ENCODE measurements at regions not wholly inside any gene's neighbourhood (a gene's known extent, or its start where the extent isn't known, plus 50 kb on each side); places are given as distances from the start of the nearest gene placed in this dataset.

GRCh38 chr6:23478312-23478711 lies 647.7 kb upstream of the NRSN1 start:
- Histone ChIP-seq H3K18ac (ENCODE audit: low read depth, low read length) (no peak overlapping the region), H3K9me3 (ENCODE audit: control insufficient read depth, insufficient read depth, low read length) (no peaks in the 10 kb centered on the region; the same call in 1 of the 2 replicates), H4K8ac (ENCODE audit: low read depth in 2 of 2, low read length in 2 of 2) (no peak overlapping the region), H3K14ac (replicated peaks; ENCODE audit: low read depth, low read length) (no peak overlapping the region), H2BK120ac (ENCODE audit: low read depth, low read length) (no peak overlapping the region), H3K4me3 (ENCODE audit: insufficient read depth, low read depth, low read length) (no peak overlapping the region), H2BK20ac (ENCODE audit: low read depth, low read length) (no peak overlapping the region), H4K20me1 (ENCODE audit: insufficient read depth, low read length) (no peaks in the 10 kb centered on the region), H3K4me1 (ENCODE audit: control insufficient read depth, insufficient read depth, low read length) (no peaks in the 10 kb centered on the region), H2AFZ (replicated peaks; ENCODE audit: low read length, poor library complexity) (no peak overlapping the region), H3K4ac (ENCODE audit: low read depth, low read length) (no peak overlapping the region), H3K56ac (ENCODE audit: extremely low read depth, insufficient read depth, low read length) (no peak overlapping the region), H3K27me3 (ENCODE audit: control insufficient read depth, insufficient read depth, low read length) (no peaks in the 10 kb centered on the region), H2BK5ac (ENCODE audit: low read depth, low read length, poor library complexity, severe bottlenecking) (no peak overlapping the region), H3K4me2 (ENCODE audit: low read depth, low read length) (no peak overlapping the region), H3K9ac (ENCODE audit: low read depth, low read length) (no peak overlapping the region), H3K27ac (ENCODE audit: insufficient read depth, low read length) (no peak overlapping the region), H3K23ac (ENCODE audit: low read depth, low read length) (no peak overlapping the region), H4K91ac (ENCODE audit: insufficient read depth, low read depth, low read length) (no peak overlapping the region), H2AK5ac (ENCODE audit: low read depth, low read length) (no peak overlapping the region), H2AK9ac (replicated peaks; ENCODE audit: low read depth, low read length, poor library complexity) (no peak overlapping the region), H3K36me3 (ENCODE audit: control insufficient read depth, insufficient read depth, low read length) (no peaks in the 10 kb centered on the region), H3K9me1 (ENCODE audit: insufficient read depth, low read length) (no peaks in the 10 kb centered on the region), H3K79me1 (ENCODE audit: low read depth in 1 of 2, low read length in 2 of 2) (no peaks in the 10 kb centered on the region), H4K5ac (ENCODE audit: low read depth, low read length) (no peak overlapping the region), H2BK15ac (ENCODE audit: low read depth, low read length) (no peak overlapping the region)
- no peak for DNase-seq
- intact Hi-C loops (cut with micrococcal nuclease) = loop anchor here (10.0 kb wide), 1 partner anchor 136 kb away; no protein-coding TSS in a partner anchor
- ChIA-PET CTCF (no interaction called here), POLR2A (ENCODE audit: unreplicated experiment) (no interaction called here)
- no CpG with 5 or more reads among the region's 2 CpGs for WGBS, 2 experiments (ENCODE audit: extremely low coverage in 2 of 2, insufficient read length in 1 of 2)
- TF ChIP-seq FOS (IDR thresholded peaks at IDR 0.05; ENCODE audit: low read depth, low read length) (no peak), RCOR1 (IDR thresholded peaks at IDR 0.05; ENCODE audit: insufficient replicate concordance, low read length) (no peak), MAFK (IDR thresholded peaks at IDR 0.05; ENCODE audit: low read depth, low read length) (no peak), NFE2L2 (IDR thresholded peaks at IDR 0.05; ENCODE audit: low read depth, low read length) (no peak), RFX5 (IDR thresholded peaks at IDR 0.05; ENCODE audit: low read depth, low read length) (no peak), RAD21 (IDR thresholded peaks at IDR 0.05; ENCODE audit: low read length) (no peak), MXI1 (IDR thresholded peaks at IDR 0.05; ENCODE audit: borderline replicate concordance, low read depth, low read length) (no peak), SMC3 (IDR thresholded peaks at IDR 0.05; ENCODE audit: low read depth, low read length) (no peak), CEBPB (IDR thresholded peaks at IDR 0.05; ENCODE audit: low read depth, low read length) (no peak), ELK1 (IDR thresholded peaks at IDR 0.05; ENCODE audit: borderline replicate concordance, low read depth, low read length) (no peak), POLR2A (IDR thresholded peaks at IDR 0.05; ENCODE audit: low read depth, low read length) (no peak), MAZ (IDR thresholded peaks at IDR 0.05; ENCODE audit: borderline replicate concordance, low read depth, low read length) (no peak), CTCF (conservative IDR thresholded peaks at IDR 0.05; ENCODE audit: low read depth, low read length) (no peak), BHLHE40 (IDR thresholded peaks at IDR 0.05; ENCODE audit: low read depth, low read length) (no peak)
- TF ChIP-seq, protein P1, sequence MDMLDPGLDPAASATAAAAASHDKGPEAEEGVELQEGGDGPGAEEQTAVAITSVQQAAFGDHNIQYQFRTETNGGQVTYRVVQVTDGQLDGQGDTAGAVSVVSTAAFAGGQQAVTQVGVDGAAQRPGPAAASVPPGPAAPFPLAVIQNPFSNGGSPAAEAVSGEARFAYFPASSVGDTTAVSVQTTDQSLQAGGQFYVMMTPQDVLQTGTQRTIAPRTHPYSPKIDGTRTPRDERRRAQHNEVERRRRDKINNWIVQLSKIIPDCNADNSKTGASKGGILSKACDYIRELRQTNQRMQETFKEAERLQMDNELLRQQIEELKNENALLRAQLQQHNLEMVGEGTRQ (IDR thresholded peaks at IDR 0.05; ENCODE audit: low read depth, low read length) = no peak
- BruUV-seq (replicated peaks) = no TSS peak
- dilution Hi-C loops (cut with HindIII; ENCODE audit: low sequenced_read_pairs, unreplicated experiment) = no loop called here
- in situ Hi-C loops (cut with MboI; ENCODE audit: low sequenced_read_pairs) = no loop called here
- no peak for ATAC-seq (ENCODE audit: low read depth)
